AG08396 (cell line): ENCODE measurements at regions not wholly inside any gene's neighbourhood (a gene's known extent, or its start where the extent isn't known, plus 50 kb on each side); places are given as distances from the start of the nearest gene placed in this dataset.
A peak's percentile ranks its signal among the peaks of the same experiment; 100 is the strongest.

Source experiments
- DNase-seq: peaks from one replicate; pipeline ENCODE4 v3.0.0; 2012; ENCODE audit warnings: low spot score, mixed read lengths

DNA sequence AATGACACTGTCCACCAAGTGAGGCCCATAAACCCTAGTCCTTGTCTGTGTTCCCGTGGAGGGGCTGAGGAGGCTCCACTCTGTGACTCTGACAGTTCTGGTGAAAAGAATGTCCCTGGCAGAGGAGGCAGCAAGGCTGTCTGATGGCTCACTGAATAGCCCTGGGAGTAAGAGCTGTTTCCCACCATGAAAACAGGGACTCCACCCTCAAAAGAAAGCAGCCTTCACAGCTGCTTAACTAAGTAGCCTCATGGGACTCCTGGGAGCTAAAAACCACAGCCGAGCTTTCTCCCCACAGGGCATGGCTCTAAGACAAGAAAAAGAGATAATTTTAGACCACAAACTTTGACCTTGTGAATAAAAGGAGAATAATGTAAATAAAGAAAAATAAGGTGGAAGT, 135.1 kb upstream of the FRY start:
- DNase-seq: peak; percentile 10

DNA sequence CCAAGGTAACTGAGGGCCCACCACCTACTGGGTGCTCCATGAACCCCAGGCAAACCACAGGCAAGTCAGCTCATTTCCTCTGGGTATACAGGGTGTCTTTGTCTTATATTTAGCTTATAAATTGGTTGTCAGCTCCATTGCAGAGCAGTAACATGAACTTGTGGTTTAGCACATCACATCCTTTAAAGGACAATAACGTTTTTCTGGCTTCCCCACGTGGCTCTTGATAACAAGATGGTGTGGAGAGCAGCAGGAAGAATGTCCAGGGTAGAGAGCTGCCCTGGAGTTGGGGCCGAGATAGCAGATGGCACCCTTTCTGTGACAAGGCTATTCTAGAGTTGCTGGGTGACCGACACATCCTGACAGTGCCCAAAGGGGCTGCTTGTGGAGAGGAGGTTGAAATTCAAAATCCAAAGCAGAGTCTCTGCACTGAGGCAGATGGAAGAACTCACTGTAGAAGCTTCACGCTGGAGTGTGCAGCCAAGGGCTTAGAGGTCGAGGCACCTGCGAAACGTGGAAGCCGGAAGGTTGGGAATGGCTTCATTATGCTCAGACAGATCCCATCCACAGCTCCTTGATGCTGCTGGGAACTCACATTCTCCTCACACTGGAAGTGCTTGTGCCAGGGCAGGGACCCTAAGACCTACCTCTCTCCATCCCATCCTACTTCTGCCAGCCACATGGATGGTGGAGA, 133.0 kb upstream of the FRY start:
- no peak for DNase-seq

DNA sequence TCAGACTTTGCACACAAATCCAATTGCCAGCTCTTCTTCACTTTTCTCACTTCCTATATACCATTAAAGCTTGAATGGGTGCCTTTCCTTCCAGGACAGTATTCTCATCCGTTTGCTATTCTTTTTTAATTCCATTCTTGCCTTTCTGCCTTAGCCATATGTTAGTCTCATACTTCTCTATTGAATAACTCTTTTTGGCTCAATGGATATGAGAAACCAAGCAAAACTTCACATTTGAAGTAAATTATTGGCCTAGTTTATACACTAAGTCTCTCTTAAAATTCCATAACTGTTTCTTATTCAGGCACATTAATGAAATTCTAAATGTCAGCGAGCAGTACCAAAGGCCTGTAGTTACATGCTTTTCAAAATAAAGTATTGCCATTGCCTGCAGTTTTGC, 129.6 kb upstream of the FRY start:
- DNase-seq: no peak

DNA sequence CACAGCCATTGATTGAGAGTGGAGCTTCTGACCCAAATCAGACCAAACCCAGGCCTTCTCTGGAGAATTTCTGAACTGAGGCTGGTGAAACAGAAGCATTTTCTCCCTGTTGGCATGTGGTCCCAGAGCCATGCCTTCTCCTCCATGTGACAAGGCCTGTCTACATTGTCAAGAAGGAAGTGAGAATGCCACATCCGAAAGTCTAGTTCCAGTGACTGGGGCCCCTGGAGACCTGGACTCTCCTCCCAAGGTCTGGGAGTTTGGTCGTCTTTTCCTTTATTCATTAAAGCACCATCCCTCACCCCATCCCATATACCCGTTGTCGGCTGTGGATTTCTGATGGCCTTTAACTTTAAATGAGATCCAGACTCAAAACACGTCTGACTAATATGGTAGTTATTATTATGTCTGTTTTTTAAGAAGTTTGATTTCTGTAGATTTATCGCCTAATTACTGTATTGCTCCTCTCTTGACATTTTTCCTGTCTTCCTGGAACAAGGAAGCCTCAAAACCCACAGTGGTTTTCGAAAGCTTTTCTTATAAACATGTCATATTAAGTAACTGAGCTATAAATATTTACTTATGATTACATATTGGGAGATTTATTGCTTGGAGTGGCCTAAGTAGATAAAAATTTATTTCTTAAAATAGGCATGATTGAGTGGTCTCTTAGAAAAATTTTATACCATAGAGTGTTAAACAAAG, 128.3 kb upstream of the FRY start:
- DNase-seq: no peak

DNA sequence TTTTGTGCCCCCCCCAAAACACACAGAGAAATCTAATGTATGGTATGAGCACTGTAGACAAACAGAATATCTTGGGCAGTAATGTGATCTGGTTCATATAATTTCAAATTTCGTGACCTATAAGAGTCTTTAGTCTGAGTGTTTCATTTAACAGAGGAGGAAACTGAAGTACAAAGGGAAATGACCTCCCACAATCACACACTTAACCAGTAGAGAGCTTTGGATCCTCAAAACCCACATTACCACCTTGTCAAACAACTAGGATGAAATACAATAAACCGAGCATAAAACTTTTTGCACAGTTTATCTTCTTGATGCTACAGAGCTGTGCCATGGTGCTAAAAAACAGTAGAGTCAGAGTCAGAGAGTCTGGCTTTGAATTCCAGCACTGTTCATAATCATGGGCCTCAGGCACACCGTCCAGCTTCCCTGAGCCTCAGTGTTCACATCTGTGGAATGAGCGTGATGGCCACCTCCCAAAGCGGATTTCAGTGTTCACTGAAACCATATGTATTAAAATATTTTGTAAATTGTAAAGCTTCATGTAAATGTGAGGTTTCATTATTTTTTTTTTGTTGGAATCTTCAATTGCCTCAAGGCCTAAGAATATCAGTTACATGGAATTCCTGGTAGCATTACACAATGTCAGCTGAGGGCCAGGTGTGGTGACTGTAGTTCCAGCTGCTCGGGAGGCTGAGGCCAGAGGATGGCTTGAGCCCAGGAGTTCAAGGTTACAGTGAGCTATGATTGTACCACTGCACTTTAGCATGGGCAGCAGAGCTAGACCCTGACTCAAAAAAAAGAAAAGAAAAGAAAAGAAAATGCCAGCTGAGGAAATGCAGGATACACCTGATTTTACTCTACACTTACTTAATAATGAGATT, 126.4 kb upstream of the FRY start:
- no peak for DNase-seq

DNA sequence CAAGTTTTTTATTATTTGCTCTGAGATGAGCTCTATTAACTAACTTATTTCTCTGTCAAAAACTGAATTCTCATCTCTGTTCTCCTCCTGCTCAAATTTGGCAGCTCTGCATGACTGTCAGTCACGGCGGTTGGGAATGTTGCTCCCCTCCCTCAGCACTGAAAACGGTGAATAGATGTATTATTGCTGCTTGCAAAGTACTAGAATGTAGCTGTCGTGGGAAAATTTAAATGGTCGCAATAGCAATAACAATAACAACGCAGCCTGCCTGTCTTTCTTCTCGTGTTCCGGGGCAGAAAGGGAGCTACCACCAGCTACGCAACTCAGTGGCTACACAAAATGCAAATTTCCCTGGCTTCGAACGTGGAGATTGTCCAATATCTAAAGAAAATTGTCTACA, 125.6 kb upstream of the FRY start:
- DNase-seq: no peak

DNA sequence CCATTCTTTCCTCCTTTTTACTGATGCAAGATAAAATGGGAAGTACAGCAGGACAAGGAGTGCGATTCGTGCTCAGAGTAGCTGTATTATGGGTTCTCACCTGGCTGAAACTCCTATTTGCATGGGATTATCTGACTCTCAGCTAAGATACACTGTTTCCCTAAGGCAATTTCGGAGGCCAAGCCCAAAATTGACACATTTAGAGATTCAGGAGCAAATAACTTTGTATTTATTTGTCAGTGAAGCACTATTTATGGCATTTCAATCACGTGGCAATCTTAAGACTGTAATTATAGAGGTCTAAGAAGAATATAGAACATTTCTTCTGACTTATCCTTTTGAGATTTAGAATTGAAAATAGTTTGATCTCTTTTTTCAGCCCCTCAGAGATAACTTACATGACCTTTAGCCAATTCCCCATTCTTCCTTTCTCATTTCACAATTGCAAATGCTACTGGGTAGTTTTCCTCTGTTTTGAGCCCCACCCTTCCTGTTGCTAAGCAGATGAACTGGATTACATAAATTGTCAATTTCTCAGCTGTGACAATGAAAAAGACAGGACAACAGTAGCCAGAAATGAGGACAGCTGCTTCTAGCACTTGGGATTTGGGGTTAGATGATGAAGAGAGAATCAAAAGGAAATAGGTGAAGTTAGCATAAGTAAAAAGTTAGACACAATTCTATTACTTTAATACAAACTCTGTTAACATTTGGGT, 122.7 kb upstream of the FRY start:
- DNase-seq: no peak

DNA sequence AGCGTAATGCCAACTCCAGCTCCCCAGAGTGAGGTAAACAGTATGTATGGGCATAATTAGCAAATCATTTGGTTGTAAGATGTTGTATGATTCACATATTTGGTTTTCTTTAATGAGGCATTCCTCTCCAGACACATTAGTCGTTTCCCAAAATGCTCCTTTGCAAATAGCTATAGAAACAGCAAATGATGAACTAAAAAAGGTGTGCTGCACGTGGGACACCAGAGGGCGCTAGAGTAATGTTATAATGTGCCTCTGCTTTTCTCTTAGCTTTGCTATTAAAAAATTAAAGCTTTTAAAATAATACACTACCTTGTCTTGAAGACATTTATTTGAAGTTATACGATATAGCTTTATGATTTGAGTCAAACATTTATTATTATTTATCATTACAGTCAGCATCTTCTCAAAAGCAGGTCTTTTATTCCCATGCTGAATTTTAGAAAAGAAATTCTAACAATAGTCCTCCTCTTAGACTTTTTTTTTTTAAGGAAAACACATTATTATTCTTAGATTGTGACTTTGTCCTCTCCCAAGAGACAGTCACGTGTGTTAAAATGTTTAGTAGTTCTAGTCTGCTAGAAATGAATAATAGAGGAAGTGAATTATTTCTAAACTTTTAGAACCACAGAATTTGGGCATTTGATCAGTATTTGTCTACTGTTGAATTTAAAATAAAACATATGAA, 121.6 kb upstream of the FRY start:
- peak; percentile 23 for DNase-seq

DNA sequence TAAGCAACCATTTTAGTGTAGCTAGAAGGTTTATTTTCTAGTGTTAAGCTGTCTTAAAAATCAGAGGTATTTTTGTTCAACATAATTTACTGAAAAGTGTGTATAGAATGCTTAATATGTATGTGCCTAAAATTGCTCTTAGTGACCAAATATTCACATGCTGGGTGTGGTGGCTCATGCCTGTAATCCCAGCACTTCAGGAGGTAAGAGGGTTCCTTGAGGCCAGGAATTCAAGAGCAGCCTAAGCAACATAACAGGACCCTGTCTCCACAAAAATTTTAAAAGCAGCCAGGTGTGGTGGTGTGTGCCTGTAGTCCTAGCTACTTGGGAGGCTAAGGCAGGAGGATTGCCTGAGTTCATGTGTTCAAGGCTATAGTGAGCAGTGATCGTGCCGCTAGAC, 120.9 kb upstream of the FRY start:
- no peak for DNase-seq

DNA sequence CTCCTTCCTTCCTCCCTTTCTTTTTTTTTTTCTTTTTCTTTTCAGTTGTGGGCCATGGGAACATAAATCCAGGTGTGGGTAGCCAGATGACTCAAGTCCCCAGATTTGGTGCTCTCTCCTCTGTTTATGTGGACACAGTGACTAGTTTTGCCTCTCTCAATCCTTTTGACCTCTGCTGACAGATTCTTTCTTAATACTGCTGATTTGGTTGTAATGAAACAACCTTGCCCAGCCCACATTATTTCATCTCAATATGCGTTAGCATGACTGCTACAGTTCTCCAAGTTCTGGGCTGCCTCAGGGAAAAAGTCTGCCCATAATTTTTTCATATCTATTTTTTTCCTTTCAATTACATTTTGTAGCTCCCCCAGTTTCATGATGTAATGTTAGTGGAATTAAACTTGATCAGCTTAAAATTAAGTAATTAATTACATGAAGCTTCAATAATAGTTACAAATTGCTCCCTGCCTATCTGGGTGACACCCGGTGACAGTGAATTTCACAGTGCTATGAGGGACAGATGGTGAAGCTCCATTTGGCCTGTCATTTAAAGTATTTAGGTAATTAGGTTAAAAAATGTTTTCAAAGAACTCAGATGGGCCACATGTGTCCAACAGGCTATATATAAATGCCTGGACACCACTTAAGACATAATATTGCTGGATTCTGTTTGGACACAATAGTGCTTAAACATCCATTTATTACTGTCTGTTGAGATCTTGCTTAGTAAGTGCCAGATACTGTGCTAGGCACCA, 118.8 kb upstream of the FRY start:
- no peak for DNase-seq

DNA sequence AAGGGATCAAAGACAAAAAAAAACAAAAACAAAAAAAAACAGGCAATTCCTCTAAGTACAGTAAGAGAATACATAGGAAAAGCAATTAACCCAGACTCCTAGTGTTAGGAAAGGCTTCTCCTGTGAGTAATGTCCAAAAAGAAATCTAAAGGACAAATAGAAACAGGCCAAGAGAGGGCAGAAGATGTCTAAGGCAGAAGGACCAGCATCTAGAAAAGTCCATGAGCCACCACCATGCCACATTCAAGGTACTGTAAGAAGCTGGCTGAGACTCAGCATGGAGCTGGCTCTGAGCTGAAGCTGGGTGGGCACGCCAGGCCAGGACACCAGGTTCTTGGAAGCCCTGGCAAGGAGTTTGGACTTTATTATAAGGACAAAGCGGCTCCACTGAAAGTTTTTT, 118.1 kb upstream of the FRY start:
- no peak for DNase-seq

DNA sequence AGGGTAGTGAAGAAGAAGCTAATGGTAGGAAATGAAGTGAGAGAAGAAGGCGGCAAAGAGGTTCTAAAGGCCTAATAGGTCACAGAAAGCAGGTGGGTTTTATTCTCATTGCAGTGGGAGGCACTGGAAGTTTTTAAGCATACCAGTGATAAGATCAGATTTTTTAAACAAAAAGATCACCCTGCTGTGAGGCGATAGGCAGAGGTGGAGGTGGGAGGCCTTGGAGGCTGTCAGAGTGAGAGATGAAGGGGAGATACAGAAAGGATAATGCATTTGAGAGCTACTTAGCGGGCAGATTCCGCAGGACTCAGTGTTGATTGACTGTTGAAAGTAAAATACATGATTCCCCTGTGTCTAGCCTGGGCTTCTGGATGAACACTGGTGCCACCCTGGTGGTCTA, 116.7 kb upstream of the FRY start:
- no peak for DNase-seq

DNA sequence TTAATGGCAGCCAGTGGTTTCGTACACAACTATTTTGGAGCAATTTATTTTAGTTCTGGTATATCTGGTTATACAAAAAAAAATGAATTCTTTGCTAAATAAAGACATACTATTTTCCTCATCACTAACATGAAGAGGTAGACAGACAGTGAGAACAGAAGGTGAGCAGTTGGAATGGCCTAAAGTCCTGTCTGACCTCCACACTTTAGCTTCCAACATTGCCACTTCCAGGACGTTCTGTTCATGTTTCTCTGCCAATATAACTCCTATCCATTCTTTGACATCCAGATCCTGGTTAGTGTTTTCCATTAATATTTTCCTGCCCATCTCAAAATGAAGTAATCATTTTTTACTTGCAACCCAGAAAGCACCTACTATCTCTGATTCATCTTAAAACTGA, 112.9 kb upstream of the FRY start:
- DNase-seq: no peak

DNA sequence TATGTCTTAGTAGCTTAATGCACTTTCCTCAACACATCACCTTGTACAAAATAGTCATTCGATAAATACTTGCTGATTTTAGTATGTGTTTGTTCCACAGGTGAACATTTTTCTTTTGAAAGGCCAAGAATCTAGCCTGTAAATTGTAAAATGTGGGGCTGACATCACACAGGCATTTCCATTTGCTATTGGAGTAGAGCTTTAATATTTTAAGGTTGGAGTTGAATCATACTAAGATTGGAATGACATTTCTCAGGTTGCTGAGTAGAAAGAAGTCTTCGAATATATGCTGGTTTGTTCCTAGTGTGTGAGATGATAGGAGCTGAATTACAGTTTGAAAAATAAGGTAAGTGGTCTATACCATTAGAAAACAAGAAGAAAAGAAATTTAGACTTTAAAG, 112.3 kb upstream of the FRY start:
- no peak for DNase-seq

DNA sequence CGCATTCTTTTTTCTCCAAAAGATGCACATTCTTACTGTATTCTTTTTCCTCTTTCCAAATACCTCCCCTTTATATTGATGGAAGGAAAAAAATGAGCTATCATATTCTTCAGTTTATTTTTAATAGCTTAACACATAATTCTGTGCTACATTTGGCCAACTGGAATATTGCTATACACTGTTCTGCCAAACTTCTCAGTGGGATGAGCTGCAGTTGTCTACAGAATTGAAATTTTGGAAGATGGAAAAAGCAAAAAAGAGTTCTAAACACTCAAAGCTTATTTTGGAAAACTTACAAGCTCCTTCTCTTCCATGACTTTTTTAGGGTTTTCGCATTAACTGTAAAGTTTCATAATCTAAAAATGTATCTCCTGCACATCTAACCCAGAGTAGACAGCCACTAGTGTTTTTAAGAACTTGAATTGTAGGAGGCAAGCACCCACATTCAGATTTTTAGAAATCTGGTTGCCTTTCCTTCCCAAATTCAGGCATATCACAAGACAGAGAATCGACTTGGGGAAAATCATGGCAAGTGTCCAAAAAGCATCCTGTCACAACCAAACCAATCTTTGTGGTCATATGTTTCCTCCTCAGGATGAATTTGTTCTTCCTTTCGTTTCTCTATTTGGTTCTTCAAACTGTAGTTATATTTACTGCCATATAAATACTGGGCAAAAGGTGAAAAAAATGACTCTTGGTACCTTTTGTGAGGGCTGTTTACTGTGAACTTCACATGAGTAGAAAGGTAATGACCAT, 111.4 kb upstream of the FRY start:
- no peak for DNase-seq

DNA sequence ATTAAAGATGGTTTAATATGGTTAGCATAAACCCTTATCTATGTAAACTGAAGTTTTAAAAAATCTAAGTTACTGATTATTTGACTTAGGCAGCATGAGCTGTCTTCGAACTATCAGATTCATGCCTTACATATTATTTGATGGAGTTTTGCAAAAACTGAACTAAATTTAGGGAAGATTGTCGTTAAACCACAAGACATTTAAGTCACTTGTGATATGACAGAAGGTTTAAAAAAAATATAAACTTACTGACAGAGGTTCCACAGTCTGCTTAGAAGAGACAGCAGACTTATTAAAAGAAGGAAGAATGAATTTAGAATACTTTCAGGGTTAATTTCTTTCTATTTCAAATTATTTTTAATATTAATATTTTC, 110.9 kb upstream of the FRY start:
- DNase-seq: no peak

DNA sequence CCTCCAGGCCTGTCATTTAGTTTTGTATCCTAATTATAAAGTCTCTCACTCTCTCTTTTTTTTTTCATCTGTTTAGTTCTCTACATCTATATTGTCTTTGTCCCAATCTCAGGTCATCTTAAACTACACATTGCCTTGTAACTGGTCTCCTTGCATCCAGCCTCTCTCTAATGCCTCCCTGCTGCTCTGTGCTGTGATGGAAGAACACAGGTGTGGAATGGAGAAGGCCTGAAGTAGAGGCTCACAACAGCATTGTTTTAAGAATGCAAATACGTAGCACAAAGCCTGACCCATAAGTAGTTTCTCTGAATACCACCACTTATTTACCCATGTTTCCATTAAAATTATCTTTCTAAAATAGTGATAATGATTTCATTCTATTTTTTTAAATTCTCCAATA, 108.8 kb upstream of the FRY start:
- DNase-seq: no peak

DNA sequence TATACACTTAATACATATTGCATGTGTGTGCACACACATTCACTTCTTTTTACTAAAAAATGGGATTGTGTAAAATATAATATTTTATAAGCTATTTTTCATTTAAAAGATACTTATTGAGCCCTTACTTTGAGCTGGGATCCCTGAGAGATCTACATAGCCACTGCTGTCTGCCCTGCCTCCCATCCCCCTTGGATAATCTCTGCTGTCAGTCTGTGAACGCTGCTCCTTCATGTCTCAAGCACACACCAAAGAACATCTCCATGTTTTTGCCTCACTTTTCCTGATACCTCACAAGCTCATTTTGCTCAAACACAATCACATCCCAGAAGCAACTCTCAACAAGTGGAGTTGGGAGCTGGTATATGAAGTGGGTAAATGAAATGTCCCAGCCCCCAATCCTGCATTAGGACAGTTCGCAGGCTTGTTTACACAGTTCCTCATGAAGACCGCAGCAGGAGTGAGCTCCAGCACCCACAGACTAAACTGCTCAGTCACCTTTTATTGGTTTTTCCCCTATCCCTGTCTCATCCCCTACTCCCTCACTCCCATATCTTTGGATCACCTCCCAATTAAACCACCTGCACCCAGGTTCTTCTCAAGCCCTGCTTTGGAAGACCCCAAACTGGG, 108.3 kb upstream of the FRY start:
- no peak for DNase-seq

DNA sequence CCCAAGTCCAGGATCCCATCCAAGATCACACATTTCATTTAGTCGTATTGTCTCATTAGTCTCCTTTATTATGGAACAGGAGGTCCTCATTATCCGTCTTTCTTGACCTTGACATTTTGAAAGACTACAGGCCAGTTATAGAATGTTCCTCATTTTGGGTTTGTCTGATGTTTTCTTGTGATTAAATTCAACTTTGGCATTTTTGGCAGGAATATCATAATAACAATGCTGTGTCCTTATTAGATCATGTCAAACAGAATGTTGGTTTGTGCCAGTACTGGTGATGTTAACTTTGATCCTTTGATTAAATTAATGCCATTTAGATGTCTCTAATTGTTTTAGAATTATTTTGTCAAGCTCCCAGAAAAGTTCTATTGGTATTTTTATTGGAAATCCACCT, 106.5 kb upstream of the FRY start:
- no peak for DNase-seq

DNA sequence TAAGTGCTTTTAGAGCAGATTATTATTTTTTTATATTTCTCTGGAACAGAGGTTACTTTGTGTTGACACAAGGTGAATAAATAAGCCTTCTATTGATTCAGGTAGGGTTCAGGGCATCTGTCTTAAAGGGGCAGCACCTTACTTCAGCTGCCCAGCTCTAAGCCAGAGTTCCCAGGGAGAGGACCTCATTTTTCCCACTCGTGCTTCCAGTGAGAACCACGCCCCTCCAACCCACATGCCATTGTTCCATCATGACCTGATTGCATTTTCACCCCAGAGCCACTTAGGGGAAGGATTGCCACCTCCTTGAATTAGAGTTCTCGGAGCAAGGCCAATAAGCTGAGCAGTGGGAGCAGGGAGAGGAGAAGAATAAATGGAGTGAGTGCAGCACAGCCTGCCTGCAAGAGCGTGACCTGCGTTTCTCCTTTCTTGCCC, 104.3 kb upstream of the FRY start:
- no peak for DNase-seq
